ENCODE measurements at regions not wholly inside any gene's neighbourhood (a gene's known extent, or its start where the extent isn't known, plus 50 kb on each side); places are given as distances from the start of the nearest gene placed in this dataset.
"Not testable (repeated sequence)": the region's sequence is repeated elsewhere in the genome, so short reads cannot be mapped to it uniquely, and the experiment has no call there.

DNA sequence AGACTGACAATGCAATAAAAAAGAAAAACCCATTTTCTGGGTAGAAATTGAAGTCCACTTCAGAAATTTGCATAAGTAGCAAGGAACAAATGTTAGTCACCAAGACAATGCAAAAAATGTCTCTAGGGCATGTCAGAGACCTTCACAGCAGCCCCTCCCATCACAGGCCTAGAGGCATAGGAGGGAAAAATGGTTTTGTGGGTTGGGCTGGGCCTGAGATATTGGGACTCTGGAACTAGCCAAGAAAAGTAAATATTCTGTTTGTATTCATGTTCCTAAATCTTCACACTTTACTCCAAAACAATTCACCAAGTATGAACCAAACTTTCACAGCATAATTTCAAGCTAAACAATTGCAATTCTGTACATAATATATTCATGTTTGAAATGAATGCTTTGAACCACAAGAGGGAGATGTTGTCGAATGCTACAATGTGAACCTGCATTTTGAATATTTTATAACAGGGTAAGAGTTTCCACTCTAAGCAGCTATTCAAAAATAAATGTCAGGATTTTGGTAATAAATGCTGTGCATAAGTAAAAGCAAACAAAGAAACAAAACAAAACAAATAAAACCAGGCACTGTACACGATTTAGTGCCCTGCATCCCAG is 429.2 kb downstream of the OTOL1 start:
- DNase-seq = no peak

DNA sequence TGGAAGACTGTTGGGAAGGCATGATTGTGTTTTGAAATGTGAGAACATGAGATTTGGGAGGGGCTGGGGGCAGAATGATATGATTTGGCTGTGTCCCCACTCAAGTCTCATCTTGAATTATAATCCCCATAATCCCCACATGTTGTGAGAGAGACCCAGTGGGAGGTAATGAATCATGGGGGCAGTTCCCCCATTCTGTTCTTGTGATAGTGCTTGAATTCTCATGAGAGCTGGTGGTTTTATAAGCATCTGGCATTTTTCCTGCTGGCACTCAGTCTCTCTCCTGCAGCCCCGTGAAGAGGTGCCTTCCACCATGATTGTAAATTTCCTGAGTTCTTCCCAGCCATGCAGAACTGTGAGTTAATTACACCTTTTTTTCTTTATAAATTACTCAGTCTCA is 430.5 kb downstream of the OTOL1 start:
- DNase-seq = no peak

DNA sequence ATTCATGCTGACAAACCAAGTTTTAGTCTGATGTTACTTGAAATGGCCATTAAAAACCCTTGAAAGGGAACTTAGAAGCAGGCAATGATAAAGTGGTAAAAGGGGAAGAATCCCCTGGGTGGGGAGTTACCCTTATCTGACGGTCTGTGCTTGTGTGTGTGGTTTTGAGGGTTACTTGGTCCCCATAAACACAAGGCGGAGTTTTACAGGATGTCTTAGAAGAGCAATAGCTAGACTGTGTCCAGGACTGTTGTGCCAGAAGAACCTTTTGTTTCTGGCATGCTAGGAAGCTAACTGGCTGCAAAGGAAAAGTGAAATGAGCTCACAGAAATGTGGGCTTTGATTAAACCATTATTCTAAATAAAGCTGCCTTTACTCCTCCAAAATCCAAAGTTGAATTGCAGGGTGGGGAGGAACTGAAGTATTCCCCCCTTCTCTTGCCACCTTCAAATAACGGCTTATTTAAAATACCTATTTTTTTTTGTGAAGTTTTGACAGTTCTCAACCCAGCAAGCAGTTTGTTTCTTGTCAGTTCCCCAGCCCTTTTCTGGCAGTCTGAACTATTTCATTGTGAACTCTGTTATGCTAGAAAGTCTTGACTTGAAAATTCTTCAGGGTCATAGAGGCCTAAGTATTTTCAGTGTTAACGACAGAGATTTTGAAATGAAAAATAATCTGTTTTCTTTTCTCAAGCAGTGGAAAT is 443.5 kb downstream of the OTOL1 start:
- DNase-seq = no peak

DNA sequence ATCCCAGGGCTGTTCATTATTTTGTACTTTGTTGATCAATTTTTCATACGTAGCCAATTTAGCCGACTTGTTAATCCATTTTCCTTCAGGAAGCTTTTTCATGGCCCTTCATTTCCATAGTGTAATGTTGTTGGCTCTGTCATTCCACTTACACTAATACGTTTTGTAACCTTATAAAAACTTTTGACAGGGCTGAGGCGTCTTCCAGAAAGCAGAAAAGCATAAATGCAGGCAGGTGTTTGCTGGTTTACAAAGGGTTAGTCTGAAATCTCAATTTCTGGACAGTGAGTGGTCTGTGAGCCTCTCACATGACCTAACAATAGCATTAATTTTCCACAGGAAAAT is 444.0 kb downstream of the OTOL1 start:
- no peak for DNase-seq

DNA sequence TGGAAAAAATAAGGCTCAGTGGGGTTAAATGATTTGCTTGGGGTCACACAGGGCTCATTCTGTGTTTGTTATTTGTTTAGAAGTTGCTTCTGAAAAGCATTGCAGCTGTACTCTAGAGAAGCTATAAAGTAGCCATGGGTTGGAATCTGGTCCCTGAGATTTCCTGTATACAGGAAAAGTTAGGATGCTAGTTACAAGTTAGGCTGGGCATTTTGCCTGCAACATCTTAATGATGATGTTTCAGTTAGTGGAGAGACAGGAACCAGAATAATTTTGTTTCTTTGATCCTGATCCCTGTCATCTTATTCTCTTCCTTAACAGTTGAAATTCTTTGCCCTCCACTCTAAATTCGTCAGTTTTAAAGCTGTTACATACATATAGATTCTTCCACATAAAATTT is 445.3 kb downstream of the OTOL1 start:
- no peak for DNase-seq

DNA sequence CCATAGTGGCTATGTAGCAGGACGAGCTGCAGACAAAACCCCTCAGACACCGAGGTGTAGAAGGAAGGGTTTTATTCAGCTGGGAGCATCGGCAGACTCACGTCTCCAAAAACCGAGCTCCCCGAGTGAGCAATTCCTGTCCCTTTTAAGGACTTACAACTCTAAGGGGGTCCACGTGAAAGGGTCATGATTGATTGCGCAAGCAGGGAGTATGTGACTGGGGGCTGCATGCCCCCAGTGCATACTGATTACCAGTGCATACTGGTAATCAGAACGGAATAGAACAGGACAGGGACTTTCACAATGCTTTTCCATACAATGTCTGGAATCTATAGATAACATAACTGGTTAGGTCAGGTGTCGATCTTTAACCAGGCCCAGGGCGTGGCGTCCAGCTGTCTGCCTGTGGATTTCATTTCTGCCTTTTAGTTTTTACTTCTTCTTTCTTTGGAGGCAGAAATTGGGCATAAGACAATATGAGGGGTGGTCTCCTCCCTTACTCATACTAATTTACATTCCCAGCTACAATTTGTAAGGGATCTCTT is 447.3 kb downstream of the OTOL1 start:
- DNase-seq = not testable (repeated sequence)

DNA sequence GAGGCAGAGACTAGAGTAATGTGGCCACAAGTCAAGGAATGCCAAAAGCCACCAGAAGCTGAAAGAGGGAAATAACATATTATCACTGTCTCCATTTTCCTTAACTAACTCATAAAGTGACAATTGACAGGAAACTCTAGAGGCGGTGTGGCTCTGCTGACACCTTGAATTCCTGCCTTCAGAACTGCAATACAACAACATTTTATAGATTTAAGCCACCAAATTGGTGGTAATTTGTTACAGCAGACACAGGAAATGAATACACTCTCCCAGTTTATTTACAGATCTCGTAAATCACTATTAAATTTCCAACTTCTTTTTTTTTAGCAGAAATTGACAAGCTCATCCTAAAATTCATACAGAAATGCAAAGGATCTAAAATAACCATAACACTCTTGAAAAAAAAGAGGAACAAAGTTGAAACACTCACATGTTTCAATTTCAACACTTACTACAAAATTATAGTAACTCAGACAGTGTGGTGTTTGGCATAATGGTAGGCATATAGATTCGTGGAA is 449.9 kb downstream of the OTOL1 start:
- no peak for DNase-seq

DNA sequence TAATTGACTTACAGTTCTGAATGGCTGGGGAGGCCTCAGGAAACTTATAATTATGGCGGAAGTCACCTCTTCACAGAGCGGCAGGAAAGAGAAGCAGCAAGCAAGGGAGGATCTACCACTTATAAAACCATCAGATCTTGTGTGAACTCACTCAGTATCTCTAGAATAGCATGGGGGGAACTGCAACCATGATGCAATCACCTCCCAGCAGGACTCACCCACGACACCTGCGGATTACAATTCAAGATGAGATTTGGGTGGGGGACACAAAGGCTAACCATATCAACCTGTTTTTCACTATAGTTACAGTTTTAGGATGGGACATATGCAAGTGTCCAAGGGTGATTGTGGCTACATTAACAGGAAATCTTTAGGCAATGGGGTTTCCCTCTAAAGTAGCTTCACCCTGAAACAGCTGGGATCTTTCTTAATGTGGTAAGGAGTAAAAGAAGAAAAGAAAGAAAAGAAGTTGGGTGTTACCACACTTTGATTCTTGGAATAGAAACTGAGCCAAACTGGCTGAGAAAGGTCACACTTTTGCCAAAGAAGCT is 453.8 kb downstream of the OTOL1 start:
- DNase-seq = no peak

DNA sequence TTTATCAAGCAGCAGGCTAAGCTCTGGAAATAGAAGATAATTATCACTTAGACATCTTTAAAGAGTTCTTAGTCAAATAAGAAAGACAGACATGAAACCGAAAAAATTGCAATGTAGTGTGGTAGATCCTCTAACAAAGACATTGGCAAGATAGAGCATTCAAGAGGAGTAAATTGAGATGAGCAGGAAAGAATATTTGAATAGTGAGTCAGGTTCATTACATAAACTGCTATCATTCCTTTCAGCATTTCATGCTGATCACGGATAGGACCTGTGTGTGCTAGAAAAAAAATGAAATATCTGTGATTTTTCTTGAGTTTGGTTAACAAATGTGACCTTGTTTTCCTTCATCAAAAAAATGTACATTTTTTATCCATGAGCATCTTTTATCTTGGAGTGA is 460.9 kb downstream of the OTOL1 start:
- DNase-seq = no peak

DNA sequence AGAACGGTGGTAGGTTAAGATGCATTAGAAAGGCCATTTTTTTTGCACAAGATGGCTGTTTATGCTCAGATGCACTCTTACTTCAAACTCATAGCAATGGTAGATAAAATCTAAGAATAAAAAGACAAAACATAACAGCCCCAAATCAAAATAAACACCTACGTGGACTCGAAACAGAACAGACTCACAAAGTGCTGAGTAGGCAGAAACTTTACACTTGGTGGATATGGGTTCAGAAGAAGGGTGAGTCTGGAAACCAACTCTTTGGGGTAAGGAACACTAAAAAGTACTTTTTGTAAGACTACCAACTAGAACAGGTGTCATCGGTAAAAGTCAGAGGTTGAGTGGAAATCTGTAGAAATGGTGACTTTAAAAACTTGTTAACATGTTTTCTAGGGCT is 468.2 kb downstream of the OTOL1 start:
- no peak for DNase-seq

DNA sequence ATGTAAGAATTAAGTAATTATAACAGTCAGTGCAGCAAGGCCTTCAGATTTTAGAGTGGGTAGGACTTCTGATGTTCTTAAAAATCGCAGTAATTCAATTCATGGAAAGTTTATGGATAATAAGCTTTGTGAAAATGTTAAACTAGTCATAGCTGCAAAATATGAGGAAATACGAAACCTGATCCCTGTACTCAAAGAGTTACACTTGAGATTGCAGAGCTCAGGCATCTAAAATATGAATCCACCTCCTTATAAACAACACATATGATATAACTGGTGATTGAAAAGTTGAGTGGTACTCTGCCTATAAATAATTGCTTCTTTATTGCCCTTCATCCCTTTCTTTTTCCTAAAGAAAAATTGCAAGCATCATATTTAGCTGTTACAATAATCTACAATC is 473.3 kb downstream of the OTOL1 start:
- DNase-seq = no peak

DNA sequence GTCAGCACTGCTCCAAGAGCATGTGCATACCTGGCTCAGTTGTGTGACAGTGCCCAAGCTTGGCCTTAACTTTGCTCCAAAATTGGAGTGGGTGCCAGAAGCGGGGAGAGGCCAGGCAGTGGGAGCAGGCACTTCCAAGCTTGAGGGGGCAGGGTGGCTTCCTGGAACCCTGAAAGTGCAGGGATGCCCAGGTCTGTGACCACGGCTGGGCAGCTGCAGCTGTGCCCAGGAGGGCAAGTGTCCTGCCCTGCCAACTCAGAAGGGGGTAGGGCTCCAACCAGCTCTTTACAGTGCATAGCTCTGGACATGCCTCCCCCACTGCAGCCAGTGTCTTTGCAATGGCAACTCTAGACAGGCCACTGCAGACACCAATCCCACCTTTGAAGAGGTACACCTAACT is 478.6 kb downstream of the OTOL1 start:
- DNase-seq = no peak

DNA sequence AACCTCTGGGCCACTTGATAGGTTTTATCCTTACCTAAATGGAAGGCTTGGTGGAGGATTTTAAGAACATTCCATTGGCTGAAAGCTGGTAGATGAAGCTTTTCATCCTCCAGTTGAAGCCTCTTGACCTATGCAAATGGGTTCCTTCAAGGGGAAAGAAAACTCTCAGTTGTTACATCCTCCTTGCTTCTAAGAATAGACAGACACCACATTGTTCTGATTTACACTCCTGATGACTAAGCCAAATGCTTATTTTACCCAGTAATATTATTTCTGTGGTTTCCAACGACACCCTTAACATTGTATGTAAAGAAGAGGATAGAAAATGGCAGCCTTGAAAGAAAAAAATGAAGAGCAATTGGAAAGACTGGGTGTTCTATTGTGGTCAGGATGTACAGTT is 480.5 kb downstream of the OTOL1 start:
- DNase-seq = no peak

DNA sequence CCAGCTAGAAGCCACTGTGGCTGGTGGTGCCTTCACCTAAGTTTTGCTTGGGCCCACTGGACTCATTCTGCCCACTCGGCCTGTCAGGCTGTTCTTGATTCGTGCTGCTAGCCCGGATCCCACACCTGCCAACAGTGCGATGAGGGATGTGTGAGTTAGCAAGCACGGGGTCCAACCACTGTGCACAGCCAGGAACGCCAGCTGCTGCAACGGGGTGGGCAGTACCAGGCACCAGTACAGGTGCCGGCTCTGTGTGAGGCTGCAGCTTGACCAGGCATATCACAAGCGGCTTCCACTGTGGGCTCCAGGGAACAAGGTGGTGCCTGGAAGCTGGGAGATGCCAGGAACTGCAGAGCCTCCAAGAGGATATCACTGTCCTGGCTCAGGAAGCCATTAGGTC is 481.2 kb downstream of the OTOL1 start:
- DNase-seq = no peak

DNA sequence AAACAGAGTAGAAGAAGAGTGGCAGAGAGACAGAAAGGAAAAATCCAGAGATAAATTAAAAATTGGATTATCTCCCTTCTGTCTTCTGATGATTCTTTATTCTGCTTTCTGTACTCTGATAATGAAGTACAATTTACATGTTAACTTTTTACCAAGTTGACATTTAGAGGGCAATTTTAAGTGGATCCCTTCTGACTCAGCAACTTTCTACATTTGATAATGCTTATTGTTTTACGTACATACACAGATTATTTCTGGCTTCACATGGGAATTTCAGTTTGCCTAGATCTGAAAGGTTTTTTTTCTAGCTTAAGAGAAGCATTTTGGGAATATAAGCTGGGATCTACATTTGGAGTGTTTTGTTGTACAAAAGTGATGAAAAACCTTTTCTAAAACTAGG is 491.3 kb downstream of the OTOL1 start:
- no peak for DNase-seq

DNA sequence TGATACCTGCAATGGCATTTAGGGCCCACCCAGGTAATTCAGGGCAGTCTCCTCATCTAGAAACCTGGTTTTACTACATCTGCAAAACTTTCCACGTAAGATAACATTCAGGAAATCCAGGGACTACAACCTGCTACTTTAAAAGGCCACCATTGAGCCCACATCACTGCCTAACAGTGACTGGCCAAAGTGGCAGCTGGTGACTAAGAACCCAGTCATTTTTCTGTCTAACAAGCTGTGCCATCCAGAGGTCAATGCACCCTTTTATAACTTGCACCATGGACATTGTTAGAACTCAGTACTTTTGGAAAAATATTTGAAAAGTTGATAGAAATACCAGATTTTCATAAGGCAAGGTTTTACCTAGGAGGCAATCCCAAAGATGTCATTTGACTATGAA is 492.4 kb downstream of the OTOL1 start:
- DNase-seq = no peak

DNA sequence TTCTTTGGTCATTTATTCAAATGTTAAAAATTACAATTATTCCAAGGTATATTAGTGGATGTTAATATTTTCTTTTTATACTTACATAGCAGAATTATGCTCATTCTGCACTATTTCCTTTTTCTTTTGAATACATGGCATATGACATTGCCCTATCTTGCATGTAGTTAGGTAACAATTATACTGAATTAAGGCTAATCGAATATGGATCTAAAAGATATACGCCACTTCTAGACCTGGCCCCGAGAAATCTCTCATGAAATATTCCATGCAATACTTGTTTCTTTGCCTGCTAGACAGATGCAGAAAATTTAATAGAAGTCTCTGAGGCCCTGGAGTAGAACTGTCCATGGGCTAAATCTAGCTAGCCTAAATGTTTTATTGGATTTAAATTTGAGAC is 493.4 kb downstream of the OTOL1 start:
- no peak for DNase-seq

DNA sequence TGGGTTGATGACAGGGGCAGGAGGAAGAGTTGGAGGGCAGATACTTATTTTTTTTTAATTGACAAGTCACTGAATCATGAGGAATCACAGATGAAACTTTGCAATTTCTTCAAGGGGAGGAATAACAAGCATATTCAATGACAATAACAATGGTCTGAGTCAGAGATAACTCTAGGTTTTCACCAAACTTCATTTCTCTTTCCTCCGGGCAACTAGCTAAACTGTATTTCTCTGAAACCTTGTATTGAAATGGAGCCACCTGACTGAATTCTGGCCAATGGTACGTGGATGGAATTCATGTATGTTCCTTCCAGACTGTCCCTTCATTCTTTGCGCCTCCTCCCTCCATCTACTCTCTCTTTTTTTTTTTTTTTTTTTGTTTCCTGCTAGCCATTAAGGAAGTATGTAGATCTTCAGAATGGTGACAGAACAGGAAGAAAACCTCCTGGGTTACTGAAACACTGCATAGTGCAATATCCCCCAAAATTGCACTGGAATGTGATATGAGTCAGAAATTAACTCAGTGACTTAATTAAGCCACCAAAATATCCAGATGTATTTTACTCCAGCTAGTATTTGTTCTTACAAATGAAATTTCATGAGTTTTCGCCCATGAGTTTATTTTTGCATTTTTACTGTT is 495.4 kb downstream of the OTOL1 start:
- DNase-seq = no peak

DNA sequence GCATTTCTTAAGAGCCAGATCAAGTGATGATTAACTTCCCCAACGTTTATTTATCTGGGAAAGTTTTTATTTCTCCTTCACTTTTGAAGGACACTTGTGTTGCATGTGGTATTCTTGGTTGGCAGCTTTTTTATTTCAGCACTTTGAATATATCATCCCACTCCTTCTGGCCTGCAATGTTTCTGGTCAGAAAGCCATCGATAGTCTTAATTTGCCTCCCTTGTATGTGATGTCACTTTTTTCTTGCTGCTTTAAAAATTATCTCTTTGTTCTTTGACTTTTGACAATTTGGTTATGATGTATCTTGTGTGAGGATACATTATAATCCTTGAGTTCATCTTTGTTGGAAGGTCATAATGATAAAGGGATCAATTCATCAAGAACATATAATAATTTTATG is 503.2 kb downstream of the OTOL1 start:
- DNase-seq = no peak

DNA sequence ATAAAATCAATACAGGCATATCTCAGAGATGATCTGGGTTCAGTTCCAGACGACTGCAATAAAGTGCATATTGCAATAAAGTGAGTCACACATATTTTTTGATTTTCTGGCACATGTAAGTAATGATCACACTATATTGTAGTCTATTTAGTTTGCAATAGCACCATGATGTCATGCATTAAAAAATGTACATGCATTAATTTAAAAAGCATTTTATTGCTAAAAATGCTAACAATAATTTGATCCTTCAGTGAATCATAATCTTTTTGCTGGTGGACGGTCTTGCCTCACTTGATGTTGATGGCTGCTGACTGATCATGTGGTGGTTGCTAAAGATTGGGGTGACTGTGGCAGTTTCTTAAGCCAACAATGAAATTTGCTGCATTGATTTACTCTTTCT is 511.1 kb downstream of the OTOL1 start:
- no peak for DNase-seq

DNA sequence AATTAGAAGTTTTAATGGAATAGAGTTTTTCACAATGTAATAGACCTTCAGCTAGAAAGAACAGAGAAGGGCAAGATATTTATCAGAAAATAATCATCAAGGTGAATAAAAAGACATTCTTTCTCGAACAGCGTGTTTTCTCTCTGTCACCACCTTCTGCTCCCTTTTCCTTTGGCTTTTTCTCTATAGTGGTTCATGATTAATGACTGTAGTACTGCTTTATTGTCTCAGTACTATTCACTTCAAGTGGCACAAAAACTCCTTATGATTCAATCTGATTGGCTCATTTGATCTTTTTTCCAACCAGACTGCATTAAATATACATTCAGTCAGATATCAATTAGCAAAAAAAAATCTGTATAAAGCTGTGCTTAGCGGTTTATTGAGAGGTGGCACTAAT is 516.0 kb downstream of the OTOL1 start:
- DNase-seq = no peak

DNA sequence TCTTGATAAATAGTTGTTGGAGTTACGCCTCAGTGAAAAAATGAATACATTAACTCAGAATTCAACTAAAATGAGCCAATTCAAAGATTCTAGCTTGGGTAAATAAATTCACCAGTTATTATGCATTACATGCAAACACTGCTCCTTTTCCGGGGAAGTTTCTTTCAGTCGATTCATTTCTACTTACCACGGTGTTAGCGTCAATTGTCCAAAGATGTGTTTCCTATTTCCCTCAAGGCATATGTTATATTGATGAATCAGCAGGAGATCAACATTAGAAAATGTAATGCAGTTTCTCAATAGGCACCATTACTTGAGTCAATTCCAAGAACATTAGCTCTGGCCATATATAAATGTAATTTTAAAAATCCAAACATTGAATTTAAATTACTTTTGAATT is 517.7 kb downstream of the OTOL1 start:
- no peak for DNase-seq

DNA sequence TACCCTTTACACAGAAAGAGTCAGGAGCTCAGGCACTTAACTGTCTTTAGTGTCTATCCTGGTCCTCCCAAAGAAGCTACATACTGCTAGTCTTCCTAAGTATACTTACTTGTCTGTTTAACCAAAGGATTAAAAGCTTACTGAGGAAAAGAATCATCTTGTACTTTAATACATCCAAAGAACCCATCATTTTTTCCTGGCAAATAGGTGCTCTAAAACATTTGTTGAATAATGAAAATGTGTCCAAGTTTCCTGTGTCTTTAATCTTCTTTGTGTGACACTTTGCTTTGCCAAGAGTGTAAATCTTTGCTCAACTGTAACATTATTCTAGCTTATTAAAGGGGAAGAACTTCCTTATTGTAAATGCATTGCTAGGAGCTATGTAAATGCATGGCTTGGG is 519.2 kb downstream of the OTOL1 start:
- no peak for DNase-seq

DNA sequence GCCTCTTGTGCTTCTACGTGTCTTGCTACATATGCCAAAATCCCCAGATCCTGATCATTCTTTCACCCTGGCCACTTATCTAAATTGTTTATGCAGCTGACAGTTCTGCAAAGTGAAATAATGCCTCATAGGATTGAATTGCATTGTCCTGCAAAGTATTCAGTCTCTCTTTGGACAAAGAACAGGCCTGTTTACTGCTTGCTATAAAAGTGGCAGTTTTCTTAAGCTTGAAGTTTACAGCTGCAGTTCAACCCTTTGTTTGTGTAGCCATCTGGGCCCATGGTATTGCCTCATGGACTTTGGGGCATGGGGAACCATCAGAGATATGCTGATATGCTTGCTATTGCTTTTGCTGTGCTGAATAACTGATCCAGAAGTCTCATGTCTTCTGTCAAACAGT is 523.2 kb downstream of the OTOL1 start:
- DNase-seq = no peak

Measured in activated T-cell treated with anti-CD3 and anti-CD28 coated beads, Interleukin-2, amount 50 U/mL, for 48 hours (primary cell).